HG03342 (cell line): ENCODE measurements at regions not wholly inside any gene's neighbourhood (a gene's known extent, or its start where the extent isn't known, plus 50 kb on each side); places are given as distances from the start of the nearest gene placed in this dataset.
"Not testable (repeated sequence)": the region's sequence is repeated elsewhere in the genome, so short reads cannot be mapped to it uniquely, and the experiment has no call there.

Experiments used
- ATAC-seq: cut with Tn5 transposase; IDR thresholded peaks from one replicate; pipeline ENCODE4 v1.9.1; 2021; ENCODE audit warnings: mild to moderate bottlenecking, moderate library complexity; ENCODE audit not compliant: unreplicated experiment

DNA sequence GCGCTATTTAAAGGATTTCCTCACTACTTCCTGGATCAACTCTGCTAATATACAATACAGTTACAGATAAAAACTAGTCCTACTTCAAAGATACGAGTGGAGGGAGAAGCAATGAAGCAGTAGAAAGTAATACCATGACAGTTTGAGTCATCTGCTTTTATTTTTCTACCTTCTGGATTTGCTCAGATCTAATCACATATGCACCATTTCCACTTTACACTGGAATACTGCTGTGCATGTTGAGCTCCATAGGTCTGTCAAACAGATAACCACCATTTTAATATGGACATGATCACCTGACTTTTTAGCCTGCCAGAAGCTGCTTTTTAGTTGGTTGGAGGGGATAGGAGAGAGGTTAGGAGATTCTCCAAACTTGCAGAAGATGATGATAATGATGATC is 92.5 kb downstream of the MMUT start:
- no peak for ATAC-seq

DNA sequence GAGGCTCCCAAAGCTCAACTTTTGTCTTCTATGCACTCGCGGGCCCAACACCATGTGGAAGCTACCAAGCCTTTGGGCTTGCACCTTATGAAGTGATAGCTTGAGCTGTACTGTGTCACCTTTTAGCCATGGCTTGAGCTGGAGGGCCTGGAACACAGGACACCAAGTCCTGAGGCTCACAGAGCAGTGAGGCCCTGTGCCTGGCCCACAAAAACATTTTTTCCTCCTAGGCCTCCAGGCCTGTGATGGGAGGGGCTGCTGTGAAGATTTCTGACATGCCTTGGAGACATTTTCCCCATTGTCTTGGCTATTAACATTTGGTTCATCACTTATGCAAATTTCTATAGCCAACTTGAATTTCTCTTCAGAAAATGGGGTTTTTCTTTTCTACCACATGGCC is 96.5 kb downstream of the MMUT start:
- no peak for ATAC-seq

DNA sequence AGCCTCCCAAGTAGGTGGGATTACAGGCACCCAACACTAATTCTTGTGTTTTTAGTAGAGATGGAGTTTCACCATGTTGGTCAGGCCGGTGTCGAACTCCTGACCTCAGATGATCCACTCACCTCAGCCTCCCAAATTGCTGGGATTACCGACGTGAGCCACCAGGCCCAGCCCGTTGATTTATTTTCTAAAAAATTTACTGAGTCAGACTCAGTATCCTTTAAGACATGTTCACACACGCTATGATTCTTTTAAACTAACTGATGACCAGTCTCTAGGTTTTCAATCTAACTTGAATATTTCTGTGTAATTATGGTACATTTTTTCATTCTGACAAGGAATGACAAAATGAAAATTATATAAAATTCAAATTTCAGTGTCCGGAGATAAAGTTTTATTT is 114.5 kb downstream of the MMUT start:
- no peak for ATAC-seq

DNA sequence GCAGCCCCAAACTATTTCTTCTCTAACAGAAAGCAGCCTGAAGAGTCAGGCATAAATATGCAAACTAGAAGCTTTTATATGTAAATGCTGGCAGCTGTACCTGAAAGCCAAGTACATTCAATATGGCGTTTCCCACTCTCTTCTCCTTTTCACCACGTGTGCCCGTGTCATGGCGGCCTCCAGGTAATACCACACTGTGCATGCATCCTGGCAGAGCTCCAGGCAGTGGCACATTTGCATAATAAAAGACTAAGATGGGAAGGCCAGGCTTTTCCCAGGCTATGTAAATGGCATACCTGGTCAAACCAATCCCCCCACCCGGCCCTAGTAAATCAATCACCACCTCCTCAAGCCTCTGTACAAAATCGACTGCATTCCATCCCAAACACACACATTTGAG is 120.6 kb downstream of the MMUT start:
- no peak for ATAC-seq

DNA sequence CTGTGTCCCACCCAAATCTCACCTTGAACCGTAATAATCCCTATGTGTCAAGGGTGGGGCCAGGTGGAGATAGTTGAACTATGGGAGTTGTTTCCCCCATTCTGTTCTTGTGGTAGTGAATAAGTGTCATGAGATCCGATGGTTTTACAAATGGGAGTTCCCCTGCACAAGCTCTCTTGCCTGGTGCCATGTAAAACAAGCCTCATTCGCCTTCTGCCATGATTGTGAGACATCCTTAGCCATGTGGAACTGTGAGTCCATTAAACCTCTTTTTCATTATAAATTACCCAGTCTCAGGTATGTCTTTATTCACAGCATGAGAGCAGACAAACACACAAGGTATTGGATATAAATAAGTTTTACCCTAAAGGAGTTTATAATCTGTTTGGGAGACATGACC is 121.2 kb downstream of the MMUT start:
- ATAC-seq: no peak

DNA sequence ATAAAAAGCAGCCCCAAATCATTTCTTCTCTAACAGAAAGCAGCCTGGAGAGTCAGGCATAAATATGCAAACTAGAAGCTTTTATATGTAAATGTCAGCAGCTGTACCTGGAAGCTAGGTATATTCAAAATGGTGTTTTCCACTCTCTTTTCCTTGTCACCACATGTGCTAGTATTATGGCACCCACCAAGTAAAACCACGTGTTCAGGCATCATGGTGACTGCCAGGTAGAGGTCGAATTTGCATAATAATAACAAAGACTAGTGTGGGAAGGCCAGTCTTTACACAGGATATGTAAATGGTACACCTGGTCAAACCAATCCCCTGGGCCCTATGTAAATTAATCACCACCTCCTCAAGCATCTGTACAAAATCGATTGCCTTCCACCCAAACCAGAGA is 124.0 kb downstream of the MMUT start:
- no peak for ATAC-seq

DNA sequence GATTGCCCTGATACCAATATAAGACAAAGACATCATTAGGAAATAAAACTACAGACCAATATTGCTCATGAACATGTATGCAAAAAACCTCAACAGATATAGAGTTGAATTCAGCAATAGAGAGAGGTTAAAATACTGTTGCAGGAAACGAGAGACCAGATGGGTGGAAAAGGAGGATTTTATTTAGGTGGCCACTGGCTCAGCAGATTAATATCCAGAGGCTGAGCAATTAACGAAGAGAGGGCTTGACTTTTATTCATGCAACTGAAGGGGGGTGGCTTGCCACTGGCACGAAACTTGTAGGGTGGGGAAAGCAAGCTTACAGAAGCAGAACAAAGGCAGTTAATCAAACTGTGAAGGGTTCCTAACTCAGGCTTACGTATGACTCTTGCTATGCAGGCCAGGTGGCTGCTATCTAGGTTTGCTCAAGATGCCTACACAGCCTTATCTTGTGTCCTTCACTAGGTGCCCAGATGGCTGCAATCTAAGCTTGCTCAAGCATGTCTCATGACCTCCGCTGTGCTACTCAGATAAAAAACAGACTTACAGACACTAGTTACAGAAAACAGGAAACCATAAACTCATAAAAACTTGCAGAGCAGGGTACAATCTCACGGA is 126.4 kb downstream of the MMUT start:
- ATAC-seq: no peak

DNA sequence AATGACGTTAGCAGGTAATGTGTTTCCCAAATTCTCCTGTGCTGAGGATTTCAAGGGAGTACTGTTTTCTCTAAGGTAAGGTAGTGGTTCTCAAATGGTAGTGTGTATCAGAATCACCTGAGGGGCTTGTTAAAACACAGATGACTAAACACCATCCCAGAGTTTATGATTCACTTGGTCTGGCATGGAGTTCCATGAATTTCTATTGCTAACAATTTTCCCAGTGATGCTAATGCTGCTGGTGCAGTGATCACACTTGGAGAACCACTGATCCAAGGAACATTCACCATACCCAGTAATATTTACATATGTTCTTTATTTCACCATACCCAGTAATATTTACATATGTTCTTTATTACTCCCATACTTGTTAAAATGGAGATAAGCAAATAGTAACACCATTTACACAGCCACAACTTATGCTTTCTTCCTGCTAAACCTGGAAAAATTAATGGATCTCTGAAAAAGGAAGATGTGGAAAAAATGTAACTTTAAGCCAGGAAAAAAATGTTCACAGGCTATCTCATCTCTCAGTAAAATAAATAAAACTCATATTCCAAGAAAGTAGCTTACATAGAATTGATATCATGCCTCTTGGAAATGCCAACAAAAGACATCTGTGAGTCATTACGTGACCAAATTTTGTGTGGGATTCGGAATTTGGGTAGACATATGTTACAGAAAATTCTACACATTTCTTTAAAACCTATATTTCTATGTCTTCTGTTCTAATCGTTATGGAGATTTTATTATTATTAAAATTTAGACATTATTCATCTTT is 129.5 kb downstream of the MMUT start:
- ATAC-seq: no peak

DNA sequence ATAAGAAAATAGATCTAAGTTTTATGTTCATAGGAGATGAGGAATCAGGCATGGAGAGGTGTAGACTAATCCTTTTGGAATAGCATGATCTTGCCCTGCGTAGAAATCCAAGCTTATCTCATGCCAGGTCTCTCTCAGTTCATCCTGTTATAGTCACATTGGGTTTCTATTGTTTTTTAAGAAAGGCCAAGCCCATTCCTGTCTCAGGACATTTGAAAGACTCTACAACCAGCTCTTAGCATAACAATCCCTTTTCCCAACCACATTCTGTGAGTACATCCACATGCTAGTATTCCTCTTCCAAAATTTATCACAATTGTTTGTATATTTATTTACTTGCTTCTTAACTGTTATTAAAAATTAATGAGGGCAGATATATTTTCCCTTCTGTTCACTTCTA is 130.3 kb downstream of the MMUT start:
- no peak for ATAC-seq

DNA sequence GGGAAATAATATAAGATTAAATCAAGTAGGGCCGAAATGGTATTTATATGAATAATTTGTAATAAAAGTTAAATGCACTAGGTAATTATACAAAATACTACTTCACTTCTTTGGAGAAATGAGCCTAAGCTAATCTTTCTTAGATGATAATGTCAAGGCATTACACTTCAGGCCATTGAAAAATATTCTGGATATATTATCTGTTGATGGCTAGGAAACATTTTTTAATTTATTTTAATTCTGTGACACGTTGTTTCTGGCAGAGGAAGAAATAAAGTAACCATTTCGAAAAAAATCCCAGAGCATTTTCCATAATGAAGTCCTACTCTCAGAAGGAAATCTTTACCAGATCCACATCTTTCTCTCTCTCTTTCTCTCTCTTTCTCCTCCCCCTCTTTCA is 133.9 kb downstream of the MMUT start:
- no peak for ATAC-seq

DNA sequence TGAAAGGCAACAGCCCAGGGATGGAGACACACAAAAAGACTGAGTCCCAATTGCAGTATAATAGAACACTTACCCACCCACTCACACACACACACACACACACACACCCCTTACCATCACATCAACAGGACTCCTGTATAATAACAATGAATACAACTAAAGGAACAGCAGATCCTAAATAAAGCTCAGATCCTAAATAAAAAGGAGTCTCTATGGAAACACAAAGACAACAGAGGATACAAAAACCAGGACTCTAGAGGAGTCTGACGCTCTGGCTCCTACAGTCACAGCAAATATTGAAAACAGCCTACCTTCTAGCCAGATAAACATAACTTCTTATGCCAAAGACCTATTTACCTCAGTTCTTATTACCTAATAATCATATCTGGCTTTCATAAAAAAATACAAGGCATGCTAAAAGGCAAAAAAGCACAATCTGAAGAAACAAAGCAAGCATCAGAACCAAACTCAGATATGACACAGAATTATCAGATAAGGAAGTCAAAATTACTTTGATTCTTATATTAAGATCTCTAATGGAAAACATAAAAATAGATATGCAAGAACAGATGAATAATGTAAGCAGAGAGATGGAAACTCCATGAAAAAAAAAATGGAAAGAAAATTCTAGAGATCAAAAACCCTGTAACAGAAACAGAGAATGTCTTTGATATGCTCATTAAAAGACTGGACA is 134.9 kb downstream of the MMUT start:
- ATAC-seq: no peak

DNA sequence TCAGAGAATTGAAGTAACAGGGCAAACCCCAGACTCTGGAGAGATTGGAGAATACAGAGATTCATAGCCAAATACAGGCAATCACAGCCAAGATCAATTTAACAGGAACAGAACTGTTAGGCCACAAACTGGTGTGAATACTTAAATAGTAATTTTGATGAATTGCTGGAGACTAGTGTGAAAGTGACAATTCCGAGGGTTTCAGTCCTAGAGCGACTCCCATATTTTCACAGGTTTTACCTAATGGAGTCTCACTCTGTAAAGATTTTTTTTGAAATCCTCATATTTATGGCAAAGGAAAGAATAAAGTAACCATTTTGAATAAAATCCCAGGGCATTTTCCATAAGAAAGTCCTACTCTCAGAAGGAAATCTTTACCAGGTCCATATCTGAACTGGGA is 135.5 kb downstream of the MMUT start:
- no peak for ATAC-seq

DNA sequence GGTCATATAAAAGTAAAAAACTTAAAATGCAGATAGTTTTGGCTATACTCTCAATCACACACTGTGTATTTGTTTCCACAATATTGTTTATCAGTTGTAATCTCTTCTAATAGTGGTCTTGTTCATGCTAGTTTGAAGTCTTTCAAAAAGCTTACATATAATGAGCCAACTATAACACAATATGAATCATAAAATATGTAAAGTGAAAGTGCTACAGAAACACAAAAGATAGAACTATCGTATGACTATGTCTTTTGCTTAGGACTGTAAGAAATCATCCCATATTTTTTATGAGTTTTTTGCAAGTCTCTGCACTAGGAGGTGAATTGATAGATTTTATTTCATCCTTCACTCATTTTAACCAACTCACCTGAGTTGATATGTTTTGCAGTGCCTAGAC is 136.0 kb downstream of the MMUT start:
- ATAC-seq: no peak

DNA sequence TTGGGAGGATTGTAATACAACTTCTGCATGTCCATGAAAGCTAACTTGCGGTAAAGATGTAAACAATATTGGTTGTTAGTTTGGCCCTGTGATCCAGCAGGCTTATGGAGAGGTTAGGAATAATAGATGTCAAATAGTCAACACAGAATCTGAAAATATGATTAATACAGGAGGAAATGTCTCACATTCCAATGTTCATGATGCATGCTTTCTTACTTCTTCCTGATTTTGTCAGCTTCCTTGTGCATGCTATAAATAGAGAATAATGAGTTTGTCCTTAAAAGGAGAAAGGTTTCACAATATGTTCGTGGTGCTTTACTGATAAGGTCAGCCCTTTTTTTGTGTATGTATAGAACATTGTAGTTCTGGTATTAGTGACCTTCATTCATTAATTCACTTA is 136.7 kb downstream of the MMUT start:
- no peak for ATAC-seq

DNA sequence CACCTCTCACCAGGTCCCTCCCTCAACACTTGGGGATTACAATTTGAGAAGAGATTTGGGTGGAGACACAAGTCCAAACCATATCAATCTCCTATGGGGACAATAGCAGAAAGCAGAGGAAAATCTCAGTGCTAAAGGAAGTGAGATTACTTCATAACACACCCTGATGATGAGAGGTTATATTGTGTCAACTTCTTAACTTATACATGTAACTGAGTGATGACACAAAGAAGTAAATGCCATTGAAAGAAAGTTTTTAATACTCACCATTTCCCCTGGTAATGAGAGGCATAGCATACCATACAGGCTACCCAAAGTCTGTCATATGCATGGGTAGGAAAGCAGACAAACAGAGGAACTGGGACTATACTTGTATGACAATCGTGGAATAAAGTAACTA is 137.2 kb downstream of the MMUT start:
- ATAC-seq: no peak

DNA sequence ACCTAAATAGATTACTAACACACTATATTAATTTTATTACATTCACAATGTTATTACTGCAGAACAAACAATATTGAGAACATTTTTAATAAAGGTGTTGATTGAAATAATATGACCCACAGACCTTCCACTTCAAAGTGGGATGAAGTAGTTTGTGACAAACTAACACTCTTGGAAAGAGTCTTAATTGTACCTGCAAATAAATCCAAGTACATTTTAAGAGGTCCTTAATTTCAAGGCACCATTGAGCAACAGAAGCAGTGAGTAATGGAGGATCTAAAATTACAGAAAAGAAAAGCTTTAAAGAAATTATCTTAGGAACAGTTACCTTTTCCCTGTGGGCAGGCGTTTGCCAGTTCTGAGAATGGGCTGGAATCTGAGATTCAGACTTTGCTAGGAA is 140.2 kb downstream of the MMUT start:
- no peak for ATAC-seq

DNA sequence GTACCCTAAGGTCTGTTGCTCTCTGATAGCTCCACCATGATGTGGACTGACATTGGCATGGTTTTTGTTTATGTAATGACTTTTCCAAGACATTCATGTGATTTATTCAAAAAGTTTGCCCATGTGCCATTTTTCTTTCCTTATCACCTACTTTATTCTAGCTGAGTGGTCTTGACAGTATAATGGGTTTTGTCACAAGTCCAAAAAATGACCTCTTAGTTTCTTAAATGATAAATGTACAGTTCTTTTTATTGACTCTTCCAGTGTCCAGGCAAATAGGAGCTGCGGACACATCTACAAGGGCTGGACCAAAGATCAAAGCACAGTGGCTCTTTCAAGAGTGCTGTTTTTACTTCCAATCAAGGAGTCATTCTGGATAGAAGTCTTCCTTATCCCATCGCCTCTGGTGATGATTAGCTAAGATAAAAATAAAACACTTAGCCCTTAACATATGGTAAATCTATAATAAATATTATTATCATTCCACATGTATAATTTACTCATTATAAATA is 141.4 kb downstream of the MMUT start:
- no peak for ATAC-seq

DNA sequence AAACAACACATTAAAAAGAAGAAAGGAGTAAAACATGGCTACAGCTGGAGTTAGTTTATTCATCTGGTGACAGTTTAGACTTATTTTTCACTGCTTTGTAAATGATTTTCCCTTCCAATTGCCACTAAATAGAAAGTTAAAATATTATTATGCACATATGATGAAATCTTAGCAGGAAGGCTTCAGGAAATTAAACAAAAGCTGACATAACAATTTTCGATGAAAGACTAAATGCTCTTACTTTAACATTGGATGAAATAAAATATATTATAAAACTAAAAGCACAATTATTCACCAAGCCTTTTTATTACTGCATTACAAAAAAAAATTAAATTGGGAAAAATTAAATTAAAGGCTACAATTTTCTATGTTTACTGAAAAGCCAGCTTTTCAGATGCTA is 158.0 kb downstream of the MMUT start:
- ATAC-seq: no peak

DNA sequence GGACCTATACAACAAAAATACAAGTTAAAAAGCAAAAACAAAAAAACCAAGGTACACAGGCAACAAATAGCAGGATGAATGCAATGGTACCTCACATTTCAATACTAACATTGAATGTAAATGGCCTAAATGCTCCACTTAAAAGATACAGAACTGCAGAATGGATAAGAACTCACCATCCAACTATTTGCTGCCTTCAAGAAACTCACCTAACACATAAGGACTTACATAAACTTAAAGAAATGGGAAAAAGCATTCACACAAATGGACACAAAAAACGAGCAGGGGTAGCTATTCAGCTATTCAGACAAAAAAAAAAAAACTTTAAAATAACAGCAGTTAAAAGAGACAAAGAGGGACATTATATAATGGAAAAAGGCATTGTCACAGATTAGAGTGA is 158.7 kb downstream of the MMUT start:
- not testable (repeated sequence) for ATAC-seq

DNA sequence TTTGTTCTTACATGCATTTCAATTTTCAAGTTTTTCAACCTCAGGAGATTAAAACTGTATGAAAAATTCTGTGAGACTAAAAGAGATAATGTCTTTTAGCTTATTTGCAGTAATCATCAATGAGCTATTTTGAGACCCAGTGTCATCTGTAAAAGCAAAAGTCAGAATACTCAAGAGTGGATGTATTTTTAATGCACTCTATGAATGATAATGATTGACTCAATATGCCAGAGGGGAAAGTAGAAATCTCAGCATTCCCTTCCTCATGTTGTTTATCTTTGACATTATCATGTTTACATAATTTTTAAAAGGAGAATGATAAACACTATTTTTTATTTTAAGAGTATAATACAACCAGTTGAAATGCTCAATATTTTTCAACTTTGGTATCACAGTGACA is 162.1 kb downstream of the MMUT start:
- no peak for ATAC-seq

DNA sequence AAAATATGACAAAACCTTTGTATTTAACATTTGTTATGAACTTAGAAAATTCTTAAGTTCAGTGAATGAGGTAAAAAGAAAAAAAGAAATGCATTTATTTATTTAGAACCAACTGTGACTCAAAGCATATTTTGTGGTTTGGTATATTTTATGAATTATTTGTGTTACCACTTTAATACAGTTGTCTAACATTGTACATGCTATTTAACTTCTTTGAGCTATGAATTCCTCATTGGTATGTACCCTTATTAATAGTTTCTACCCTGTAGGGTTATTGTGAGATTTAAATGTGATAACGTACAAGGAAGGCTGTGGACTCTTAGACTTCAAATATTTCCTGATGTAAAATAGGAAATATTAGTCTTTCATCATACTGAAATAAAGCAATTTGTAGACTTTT is 162.6 kb downstream of the MMUT start:
- no peak for ATAC-seq

DNA sequence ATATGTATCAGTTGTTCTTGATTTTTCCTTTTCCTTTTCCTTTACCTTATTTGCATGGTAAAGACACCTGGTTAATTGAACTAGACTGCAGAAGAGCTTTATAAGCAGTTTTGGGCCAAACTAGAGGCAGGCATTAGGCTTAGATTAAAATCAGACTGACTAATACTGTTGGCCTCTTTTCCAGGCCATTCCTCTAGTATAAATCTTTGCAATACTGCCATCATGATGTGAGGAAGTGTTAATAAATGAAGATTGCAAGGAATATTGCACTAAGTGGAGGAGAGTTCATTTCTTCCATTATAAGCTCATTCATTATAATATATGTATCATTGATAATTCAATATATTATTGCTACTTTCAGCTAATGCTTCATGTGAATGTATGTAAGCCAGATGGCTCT is 163.8 kb downstream of the MMUT start:
- no peak for ATAC-seq
